SK-N-MC (cell line): ENCODE measurements at regions not wholly inside any gene's neighbourhood (a gene's known extent, or its start where the extent isn't known, plus 50 kb on each side); places are given as distances from the start of the nearest gene placed in this dataset.

Source experiments
- EZH2 ChIP-seq: fragments of 200-600 bp; sonication (generic); IDR thresholded peaks from one replicate; pipeline ENCODE4 v1.6.1; 2017; ENCODE audit warnings: antibody characterized with exemption
- POLR2AphosphoS5 ChIP-seq: IDR thresholded peaks from 2 replicates; pipeline ENCODE4 v1.6.1; 2012; ENCODE audit warnings: mild to moderate bottlenecking, low read depth, low read length, borderline replicate concordance

- TF ChIP-seq EZH2 (no peak), POLR2AphosphoS5 (no peak)
These were observed 211.9 kb upstream of the HS3ST3A1 start for GRCh38 chr17:13813347-13814240.
